CD1c-positive myeloid dendritic cell (primary cell): ENCODE measurements at regions not wholly inside any gene's neighbourhood (a gene's known extent, or its start where the extent isn't known, plus 50 kb on each side); places are given as distances from the start of the nearest gene placed in this dataset.
A peak's percentile ranks its signal among the peaks of the same experiment; 100 is the strongest.

ENCODE experiments used
- DNase-seq: peaks from one replicate; pipeline ENCODE4 v3.0.0-alpha.2; 2016; ENCODE audit errors: extremely low spot score

DNA sequence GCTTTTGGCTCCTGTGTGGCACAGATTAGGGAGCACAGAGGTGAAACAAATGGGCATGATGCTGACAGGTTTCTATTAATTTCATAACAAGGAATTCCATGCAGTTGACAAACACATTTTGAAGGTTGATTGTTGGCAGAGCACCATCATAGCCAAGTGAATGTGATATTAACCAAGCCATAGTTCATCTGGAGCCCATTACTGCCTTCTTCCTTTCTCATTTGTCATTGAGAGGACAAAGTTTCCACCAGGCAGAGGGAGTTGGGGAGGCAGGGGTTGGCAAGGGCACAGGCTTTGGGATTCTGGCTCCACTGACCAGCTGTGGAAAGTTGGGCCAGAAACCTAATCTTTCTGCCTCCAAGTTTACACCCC lies 325.2 kb downstream of the MFSD1 start:
- no peak for DNase-seq

GRCh38 chr3:159128628-159129027 lies 326.8 kb downstream of the MFSD1 start:
- peak; percentile 57 for DNase-seq

DNA sequence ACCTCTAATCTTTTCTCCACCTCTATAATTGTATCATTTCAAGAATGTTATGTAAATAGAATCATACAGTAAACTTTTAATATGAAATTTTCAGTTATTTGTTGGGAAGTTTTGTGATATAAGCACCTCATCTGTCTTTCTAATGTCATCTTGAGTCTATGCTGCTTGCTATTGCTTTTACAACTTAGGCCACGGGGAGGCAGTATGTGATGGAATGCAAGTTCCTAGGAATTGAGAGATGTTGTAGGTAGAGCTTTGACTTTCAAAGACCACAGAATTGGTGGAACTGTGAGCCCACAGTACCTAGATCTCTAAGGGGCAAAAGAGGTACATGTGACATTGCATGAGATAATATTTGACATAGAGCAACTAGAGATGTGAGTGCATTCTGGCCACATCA lies 328.3 kb downstream of the MFSD1 start:
- no peak for DNase-seq

DNA sequence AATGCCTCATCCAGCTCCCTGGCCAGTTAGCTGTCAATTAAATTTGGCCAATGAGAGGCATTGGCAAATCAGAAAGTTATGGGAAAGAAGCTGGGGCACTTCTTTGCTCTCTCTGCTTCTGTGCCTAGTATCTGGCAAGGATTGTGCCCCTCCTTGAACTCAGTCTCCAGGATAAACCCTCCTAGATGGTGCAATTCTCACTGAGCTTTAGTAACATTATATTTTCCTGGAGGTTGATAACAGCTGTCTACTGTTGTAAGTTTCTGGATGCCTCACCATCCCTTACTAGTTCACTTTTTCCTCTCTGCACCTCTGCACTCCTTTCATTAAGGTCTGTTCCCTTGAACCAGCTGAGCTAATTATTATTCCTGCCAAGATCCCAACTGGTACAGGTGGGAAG lies 329.5 kb downstream of the MFSD1 start:
- no peak for DNase-seq

DNA sequence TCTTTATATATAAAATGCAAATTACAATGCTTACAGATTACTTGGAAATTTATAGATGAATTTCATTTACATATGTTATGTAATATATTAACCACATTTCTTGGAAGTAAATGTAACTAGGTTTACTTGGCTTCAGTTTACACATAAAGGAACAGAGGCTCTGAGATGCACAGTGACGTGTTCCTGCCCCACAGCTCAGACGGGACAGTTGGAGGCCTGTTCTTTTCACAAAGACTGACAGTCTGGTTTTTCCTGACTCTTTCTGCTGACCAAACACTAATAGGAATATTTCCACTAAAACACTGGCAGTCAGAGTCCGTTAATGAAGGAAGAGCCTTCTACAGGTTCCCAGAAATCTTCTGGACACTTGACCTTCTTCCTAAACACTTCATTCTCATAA lies 336.1 kb downstream of the MFSD1 start:
- no peak for DNase-seq

DNA sequence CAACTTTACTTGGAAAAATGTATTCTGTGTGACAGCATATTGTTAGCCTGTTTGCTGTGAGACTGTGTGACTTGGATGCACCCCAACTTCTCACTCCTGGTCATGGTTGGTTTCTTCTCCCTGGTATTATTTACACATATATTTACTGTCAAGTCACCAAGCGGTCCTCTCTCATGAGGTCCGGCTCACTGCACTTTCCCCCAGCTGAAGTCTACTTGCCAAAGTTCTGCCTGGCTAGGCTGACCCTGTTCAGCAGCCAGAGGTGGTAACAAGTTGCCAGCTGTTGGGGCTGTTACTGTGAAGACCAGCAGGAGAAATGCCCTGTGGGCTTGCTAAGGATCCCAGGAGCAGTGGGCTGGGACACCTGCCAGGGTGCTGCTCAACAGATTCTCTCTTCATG lies 337.5 kb downstream of the MFSD1 start:
- no peak for DNase-seq

DNA sequence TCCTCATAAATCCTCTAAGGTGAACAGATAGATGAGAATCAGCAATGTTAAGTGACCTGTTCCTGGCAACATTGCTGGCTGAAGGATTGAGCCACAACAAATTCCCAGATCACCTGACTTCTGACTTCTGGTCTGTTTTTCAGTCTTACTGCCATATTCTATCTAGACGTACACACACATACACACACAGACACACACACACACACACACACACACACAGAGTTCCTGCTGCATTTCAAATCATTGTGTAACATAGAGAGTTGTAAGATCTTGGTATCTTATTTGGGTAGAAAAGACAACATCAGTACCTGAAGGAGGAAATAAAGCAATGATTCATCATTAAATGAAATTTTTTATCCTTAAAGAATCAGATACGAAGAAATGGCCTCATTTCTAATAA lies 342.6 kb downstream of the MFSD1 start:
- no peak for DNase-seq

DNA sequence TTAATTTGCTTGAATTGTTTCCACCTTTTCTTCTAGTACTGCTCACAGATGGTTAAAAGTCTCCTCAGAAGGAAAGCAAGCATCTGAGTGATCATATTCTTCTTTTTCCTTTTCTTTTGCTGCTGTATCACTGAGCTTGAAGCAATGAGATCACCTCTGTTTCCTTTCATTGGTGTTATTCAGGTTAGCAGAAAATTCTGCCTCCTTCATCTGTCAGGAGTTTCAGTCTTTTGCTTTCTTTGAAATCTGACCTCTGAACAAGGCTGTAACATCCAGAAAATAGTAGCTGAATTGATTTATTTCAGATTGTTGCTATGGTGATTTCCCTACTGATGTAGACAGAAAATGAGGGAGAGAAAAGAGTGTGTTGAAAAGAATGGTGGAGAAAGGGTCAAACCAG lies 343.0 kb downstream of the MFSD1 start:
- no peak for DNase-seq

DNA sequence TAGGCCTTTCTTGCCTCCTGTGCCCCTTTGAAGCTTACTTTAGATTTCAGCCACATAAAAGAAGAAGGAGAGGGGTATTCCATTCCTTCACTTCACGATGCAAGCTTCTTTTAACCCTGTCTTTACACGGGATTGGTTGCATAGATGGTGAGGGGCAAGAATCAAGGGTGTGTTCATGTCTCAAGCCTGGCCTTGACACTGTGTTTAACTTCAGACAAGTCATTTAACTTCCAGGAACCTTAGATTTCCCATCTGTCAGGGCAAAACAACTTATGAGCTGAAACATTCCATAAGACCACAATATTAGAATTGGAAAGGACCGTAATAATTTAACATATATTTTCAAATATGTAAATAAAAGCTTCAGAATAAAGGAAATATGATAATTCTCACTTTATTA lies 344.5 kb downstream of the MFSD1 start:
- DNase-seq = no peak

- no peak for DNase-seq
These were observed 345.1 kb downstream of the MFSD1 start for GRCh38 chr3:159146856-159147435.

DNA sequence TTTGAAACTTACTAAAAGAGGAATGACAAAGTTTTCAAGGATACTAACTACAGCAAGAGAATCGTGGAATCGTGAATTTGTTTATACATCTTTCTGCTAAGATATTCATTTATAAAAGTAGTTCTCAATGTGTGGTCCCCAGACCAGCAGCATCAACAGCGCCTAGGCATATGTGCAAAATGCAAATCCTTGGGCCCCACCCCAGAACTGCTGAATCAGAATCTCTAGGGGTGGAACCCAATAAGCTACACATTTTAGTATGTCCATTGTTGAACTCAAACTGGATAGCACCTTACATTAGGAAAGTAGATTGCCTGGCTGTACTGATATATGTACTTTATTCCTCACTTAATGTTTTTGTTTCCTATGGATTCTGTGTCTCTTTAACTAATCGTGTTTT lies 346.0 kb downstream of the MFSD1 start:
- DNase-seq = no peak

- DNase-seq = no peak
These were observed 346.6 kb downstream of the MFSD1 start for GRCh38 chr3:159148466-159148865.

- no peak for DNase-seq
These were observed 347.3 kb downstream of the MFSD1 start for GRCh38 chr3:159149131-159149530.

DNA sequence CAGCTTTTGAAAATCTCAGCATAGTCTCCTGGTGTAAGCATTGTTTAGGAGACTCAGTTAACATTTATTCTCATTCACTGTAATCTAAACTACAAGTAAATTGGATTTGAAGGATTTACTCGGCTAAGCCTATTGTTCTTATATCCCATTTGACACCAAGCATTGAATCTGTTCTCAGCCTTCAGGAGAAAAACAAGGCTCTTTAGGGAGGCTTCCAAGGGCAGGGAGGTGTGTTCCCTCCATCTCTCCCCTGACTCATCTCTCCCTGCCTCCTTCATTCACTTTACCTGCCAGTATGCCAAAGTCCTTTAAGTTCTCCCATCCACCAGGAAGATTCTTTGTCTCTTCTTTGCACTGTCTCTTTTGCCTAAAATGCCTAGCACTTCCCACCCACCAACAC lies 347.8 kb downstream of the MFSD1 start:
- DNase-seq = no peak

DNA sequence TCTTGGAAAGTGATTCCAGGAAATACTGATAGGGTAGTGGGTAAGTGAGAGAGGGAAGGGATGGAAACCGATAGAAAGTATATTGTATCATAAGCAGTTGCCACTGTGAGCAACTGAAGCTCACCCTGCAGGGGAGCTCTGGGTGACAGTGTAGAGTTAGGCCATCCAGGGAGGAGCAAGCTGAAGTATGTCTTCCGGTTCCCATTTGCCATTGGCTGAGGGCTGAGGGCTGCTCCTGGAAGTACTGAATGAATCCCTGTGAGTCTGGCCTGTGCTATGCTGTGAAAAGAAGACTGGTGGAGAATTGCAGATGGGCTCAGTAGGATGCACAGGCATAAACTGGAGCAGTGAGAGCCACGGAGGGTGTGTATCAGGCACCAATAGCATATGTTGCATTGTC lies 348.3 kb downstream of the MFSD1 start:
- DNase-seq = no peak

- no peak for DNase-seq
These were observed 349.3 kb downstream of the MFSD1 start for GRCh38 chr3:159151130-159151529.

GRCh38 chr3:159157275-159157674 lies 355.4 kb downstream of the MFSD1 start:
- DNase-seq = no peak

- no peak for DNase-seq
These were observed 356.4 kb downstream of the MFSD1 start for GRCh38 chr3:159158213-159158612.

- DNase-seq = no peak
These were observed 356.9 kb downstream of the MFSD1 start for GRCh38 chr3:159158801-159159200.

GRCh38 chr3:159159546-159159945 lies 357.7 kb downstream of the MFSD1 start:
- no peak for DNase-seq

- no peak for DNase-seq
These were observed 361.8 kb downstream of the MFSD1 start for GRCh38 chr3:159163656-159164055.

DNA sequence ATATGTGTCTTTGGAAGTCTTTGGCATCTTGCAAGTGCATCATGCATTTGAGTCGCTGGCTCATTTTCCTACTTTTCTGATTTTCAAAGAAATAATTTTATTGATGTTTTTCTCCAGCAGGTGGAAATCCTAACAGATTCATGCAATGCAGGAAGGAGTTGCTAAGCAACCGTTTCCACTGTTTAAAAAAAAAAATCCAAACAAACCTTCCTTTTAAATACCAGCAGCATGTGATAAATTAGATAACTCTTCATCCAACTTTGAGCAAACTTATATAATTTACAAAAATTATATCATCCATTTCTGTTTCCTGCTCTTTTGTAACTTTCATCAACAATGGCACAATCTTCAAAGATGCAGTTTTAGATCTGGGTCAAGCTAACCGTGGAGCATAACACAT lies 364.1 kb downstream of the MFSD1 start:
- no peak for DNase-seq

DNA sequence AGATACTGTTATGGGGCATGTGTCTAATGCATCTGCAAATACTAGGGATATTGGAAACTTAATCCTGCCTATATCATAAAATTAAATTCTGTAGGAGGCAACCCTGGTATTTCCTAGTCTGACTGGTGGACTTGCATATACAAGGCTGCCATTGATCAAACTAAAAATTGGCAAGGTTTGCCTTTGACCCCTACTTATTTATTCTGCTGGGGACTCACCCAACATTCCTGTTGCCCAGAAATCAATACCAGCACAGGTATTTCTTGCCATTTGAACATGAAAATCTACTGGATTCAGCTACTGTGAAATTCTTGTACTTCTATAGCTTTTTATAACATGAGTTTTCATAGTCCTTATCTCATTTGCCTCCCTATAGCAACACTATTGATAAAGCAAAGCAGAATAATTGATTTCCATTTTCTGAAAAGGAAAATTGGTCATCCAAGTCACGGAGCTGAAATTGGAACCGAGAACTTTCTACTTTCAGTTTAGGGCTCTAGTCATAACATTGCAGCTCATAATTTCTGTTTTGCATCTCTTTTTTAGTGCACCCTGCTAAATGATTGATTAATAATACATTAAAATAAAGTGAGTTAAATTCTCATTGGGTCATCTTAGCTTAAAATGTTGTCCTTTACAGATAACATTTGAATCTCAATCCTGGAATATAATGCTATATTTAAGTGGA lies 365.2 kb downstream of the MFSD1 start:
- DNase-seq = no peak

GRCh38 chr3:159168788-159169187 lies 366.9 kb downstream of the MFSD1 start:
- no peak for DNase-seq
